ENCODE measurements at regions not wholly inside any gene's neighbourhood (a gene's known extent, or its start where the extent isn't known, plus 50 kb on each side); places are given as distances from the start of the nearest gene placed in this dataset.
"Not testable (repeated sequence)": the region's sequence is repeated elsewhere in the genome, so short reads cannot be mapped to it uniquely, and the experiment has no call there.

DNA sequence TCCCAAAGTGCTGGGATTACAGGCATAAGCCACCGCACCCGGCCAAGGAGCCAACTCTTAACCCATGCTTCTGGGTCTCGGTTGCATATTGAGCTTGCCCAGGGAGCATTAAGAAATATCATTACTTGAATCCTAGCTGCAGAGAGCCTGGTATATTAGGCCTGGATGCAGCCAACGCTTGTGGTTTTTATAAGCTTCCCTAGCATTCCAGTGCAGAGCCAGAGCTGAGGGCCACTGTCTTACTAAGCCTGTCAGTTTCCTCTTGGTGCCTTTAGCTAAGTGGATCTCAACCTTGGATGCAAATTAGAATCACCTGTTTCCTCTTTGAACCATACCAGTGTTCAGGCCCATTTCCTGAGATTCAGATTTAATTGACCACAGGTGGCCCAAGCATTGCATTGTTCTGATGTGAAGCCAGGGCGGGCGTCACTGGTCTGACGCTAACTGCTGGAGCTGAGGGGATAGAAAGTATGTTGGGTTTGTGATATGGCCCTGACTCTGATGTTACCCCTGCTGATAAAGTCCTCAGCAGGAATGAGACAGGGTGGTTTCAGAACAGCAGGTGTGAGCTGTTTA lies 76.3 kb downstream of the BTBD3 start:
- H3K9me3 ChIP-seq (ENCODE audit: control insufficient read depth, insufficient read depth, low read depth, low read length), result no peaks in the 10 kb centered on the region
- TF ChIP-seq ZIC2 (tag by site-specific recombination; IDR thresholded peaks at IDR 0.05), result 0 out of 2 replicates have a peak, but pooled peaks have one; percentile 26
- TF ChIP-seq, protein P1, sequence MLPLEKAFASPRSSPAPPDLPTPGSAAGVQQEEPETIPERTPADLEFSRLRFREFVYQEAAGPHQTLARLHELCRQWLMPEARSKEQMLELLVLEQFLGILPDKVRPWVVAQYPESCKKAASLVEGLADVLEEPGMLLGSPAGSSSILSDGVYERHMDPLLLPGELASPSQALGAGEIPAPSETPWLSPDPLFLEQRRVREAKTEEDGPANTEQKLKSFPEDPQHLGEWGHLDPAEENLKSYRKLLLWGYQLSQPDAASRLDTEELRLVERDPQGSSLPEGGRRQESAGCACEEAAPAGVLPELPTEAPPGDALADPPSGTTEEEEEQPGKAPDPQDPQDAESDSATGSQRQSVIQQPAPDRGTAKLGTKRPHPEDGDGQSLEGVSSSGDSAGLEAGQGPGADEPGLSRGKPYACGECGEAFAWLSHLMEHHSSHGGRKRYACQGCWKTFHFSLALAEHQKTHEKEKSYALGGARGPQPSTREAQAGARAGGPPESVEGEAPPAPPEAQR (tag by site-specific recombination; IDR thresholded peaks at IDR 0.05), result no peak
- TF ChIP-seq ZNF521 (tag by site-specific recombination; IDR thresholded peaks at IDR 0.05), result no peak
- TF ChIP-seq, protein P2, sequence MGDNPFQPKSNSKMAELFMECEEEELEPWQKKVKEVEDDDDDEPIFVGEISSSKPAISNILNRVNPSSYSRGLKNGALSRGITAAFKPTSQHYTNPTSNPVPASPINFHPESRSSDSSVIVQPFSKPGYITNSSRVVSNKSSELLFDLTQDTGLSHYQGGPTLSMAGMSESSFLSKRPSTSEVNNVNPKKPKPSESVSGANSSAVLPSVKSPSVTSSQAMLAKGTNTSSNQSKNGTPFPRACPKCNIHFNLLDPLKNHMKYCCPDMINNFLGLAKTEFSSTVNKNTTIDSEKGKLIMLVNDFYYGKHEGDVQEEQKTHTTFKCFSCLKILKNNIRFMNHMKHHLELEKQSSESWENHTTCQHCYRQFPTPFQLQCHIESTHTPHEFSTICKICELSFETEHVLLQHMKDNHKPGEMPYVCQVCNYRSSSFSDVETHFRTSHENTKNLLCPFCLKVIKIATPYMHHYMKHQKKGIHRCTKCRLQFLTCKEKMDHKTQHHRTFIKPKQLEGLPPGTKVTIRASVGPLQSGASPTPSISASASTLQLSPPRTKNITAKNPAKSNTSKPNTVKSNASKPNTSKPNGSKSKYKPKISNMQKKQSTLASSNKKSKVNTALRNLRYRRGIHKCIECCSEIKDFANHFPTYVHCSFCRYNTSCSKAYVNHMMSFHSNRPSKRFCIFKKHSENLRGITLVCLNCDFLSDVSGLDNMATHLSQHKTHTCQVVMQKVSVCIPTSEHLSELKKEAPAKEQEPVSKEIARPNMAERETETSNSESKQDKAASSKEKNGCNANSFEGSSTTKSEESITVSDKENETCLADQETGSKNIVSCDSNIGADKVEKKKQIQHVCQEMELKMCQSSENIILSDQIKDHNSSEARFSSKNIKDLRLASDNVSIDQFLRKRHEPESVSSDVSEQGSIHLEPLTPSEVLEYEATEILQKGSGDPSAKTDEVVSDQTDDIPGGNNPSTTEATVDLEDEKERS (tag by site-specific recombination; IDR thresholded peaks at IDR 0.05), result no peak
- H3K4me1 ChIP-seq (ENCODE audit: control insufficient read depth, insufficient read depth, low read length), result no peaks in the 10 kb centered on the region
- ChIA-PET CTCF (interaction anchor here (2.9 kb wide), 1 partner anchor 19 kb away, joined by 20 read pairs; no protein-coding TSS in a partner anchor), POLR2A (no interaction called here)
- H3K27ac ChIP-seq (ENCODE audit: extremely low read depth, low read depth, low read length), result no peak overlapping the region
- H3K36me3 ChIP-seq (ENCODE audit: control insufficient read depth in 2 of 2, insufficient read depth in 1 of 2, low read length in 2 of 2), result no peaks in the 10 kb centered on the region
- no peak overlapping the region for H3K4me3 ChIP-seq (ENCODE audit: low read depth, low read length)

DNA sequence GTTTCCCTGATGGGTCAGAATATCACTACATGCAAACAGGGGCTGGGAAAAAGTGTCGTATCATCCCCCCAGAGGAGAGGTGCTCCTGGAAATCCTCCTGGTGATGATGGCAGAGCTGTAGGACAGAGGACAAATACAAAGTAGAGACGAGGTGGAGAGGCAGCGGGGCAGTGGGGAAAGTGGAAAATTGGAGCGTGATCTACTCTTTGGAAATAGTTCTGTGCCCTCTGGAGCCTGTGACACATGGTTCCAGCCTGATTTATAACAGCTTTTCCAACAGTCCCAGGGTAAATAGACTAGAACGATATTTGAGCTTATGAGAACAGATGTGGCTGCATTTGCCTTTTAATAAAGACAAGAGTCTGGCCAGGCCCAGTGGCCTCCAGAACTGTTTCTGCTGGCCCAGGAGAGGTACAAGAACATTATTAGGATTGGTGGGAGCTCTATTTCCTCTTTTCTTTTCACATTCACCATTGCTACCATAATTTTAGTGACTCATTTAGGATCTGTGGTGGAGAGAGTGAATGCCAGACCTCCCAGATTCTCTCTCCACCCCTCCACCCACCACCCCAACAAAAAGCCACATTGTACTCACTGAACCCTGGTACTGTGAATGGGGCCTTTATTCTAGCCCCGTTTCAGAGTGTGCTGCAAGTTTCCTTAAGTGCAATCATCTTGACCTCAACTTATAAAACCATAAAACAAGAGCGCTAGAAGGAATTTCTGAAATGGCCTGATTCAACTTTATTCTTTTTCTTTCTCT lies 78.3 kb downstream of the BTBD3 start:
- H3K4me3 ChIP-seq (ENCODE audit: low read depth, low read length), result no peak overlapping the region
- ChIA-PET CTCF (interaction anchor here (0.6 to 2.9 kb wide), 3 partner anchors 16 to 317 kb away, joined by 3 to 20 read pairs (median 16); no protein-coding TSS in a partner anchor), POLR2A (no interaction called here)
- no peak overlapping the region for H3K27ac ChIP-seq (ENCODE audit: extremely low read depth, low read depth, low read length)
- H3K9me3 ChIP-seq (ENCODE audit: control insufficient read depth, insufficient read depth, low read depth, low read length), result no peaks in the 10 kb centered on the region
- H3K36me3 ChIP-seq (ENCODE audit: control insufficient read depth in 2 of 2, insufficient read depth in 1 of 2, low read length in 2 of 2), result no peaks in the 10 kb centered on the region
- no peak for TF ChIP-seq ZNF624 (tag by site-specific recombination; IDR thresholded peaks at IDR 0.05)
- no peak for TF ChIP-seq WT1 (tag by site-specific recombination; IDR thresholded peaks at IDR 0.05)
- no peak for TF ChIP-seq SCRT1 (tag by site-specific recombination; IDR thresholded peaks at IDR 0.05; ENCODE audit: borderline replicate concordance)
- TF ChIP-seq, protein P3, sequence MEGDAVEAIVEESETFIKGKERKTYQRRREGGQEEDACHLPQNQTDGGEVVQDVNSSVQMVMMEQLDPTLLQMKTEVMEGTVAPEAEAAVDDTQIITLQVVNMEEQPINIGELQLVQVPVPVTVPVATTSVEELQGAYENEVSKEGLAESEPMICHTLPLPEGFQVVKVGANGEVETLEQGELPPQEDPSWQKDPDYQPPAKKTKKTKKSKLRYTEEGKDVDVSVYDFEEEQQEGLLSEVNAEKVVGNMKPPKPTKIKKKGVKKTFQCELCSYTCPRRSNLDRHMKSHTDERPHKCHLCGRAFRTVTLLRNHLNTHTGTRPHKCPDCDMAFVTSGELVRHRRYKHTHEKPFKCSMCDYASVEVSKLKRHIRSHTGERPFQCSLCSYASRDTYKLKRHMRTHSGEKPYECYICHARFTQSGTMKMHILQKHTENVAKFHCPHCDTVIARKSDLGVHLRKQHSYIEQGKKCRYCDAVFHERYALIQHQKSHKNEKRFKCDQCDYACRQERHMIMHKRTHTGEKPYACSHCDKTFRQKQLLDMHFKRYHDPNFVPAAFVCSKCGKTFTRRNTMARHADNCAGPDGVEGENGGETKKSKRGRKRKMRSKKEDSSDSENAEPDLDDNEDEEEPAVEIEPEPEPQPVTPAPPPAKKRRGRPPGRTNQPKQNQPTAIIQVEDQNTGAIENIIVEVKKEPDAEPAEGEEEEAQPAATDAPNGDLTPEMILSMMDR (tag by site-specific recombination; IDR thresholded peaks at IDR 0.05), result no peak
- TF ChIP-seq SP7 (tag by site-specific recombination; IDR thresholded peaks at IDR 0.05), result no peak
- TF ChIP-seq ZNF654 (tag by site-specific recombination; IDR thresholded peaks at IDR 0.05; ENCODE audit: low read depth), result no peak
- no peak for TF ChIP-seq GFI1B (tag by site-specific recombination; IDR thresholded peaks at IDR 0.05)
- TF ChIP-seq ZNF670 (tag by site-specific recombination; IDR thresholded peaks at IDR 0.05; ENCODE audit: low read depth), result no peak
- TF ChIP-seq ZNF48 (tag by site-specific recombination; IDR thresholded peaks at IDR 0.05), result no peak
- no peak for TF ChIP-seq KLF8 (tag by site-specific recombination; IDR thresholded peaks at IDR 0.05)
- TF ChIP-seq TCF7L2 (IDR thresholded peaks at IDR 0.05; ENCODE audit: borderline replicate concordance, low read depth, low read length), result no peak
- TF ChIP-seq, protein P4, sequence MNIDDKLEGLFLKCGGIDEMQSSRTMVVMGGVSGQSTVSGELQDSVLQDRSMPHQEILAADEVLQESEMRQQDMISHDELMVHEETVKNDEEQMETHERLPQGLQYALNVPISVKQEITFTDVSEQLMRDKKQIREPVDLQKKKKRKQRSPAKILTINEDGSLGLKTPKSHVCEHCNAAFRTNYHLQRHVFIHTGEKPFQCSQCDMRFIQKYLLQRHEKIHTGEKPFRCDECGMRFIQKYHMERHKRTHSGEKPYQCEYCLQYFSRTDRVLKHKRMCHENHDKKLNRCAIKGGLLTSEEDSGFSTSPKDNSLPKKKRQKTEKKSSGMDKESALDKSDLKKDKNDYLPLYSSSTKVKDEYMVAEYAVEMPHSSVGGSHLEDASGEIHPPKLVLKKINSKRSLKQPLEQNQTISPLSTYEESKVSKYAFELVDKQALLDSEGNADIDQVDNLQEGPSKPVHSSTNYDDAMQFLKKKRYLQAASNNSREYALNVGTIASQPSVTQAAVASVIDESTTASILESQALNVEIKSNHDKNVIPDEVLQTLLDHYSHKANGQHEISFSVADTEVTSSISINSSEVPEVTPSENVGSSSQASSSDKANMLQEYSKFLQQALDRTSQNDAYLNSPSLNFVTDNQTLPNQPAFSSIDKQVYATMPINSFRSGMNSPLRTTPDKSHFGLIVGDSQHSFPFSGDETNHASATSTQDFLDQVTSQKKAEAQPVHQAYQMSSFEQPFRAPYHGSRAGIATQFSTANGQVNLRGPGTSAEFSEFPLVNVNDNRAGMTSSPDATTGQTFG (tag by site-specific recombination; IDR thresholded peaks at IDR 0.05; ENCODE audit: borderline replicate concordance), result no peak
- TF ChIP-seq ZNF433 (tag by site-specific recombination; IDR thresholded peaks at IDR 0.05; ENCODE audit: low read depth), result no peak
- no peak for TF ChIP-seq SALL2 (tag by site-specific recombination; IDR thresholded peaks at IDR 0.05; ENCODE audit: borderline replicate concordance)
- no peak for TF ChIP-seq ZIC2 (tag by site-specific recombination; IDR thresholded peaks at IDR 0.05)
- TF ChIP-seq ZNF707 (tag by site-specific recombination; IDR thresholded peaks at IDR 0.05), result no peak
- no peak for TF ChIP-seq ZNF600 (tag by site-specific recombination; IDR thresholded peaks at IDR 0.05)
- no peaks in the 10 kb centered on the region for H3K4me1 ChIP-seq (ENCODE audit: control insufficient read depth, insufficient read depth, low read length)

DNA sequence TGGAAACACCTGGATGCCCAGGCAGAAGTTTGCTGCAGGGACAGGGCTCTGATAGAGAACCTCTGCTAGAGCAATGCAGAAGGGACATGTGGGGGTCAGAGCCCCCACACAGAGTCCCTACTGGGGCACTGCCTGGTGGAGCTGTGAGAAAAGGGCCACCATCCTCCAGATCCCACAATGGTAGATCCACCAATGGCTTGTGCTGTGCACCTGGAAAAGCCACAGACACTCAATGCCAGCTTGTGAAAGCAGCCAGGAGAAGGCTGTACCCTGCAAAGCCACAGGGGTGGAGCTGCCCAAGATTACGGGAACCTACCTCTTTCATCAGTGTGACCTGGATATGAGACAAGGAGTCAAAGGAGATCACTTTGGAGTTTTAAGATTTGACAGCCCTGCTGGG lies 87.1 kb downstream of the BTBD3 start:
- H3K36me3 ChIP-seq (ENCODE audit: control insufficient read depth in 2 of 2, insufficient read depth in 1 of 2, low read length in 2 of 2); H3K27ac ChIP-seq (ENCODE audit: extremely low read depth, low read depth, low read length); CTCF ChIA-PET; POLR2A ChIA-PET; H3K9me3 ChIP-seq (ENCODE audit: control insufficient read depth, insufficient read depth, low read depth, low read length); H3K4me3 ChIP-seq (ENCODE audit: low read depth, low read length); H3K4me1 ChIP-seq (ENCODE audit: control insufficient read depth, insufficient read depth, low read length): not testable (repeated sequence)
